Epithelial cell of esophagus (primary cell): ENCODE measurements at regions not wholly inside any gene's neighbourhood (a gene's known extent, or its start where the extent isn't known, plus 50 kb on each side); places are given as distances from the start of the nearest gene placed in this dataset.

Experiments used
- DNase-seq: peaks from one replicate; pipeline ENCODE4 v3.0.0; 2010; ENCODE audit warnings: low read depth
- H3K4me3 ChIP-seq: 2 replicates; pipeline ENCODE4 v1.5.1; 2011; ENCODE audit warnings: mild to moderate bottlenecking, low read length, control low read depth
- CTCF ChIP-seq: IDR thresholded peaks from 2 replicates; pipeline ENCODE4 v1.5.1; 2011; ENCODE audit warnings: low read depth, mild to moderate bottlenecking, low read length, control low read depth, inconsistent platforms; ENCODE audit not compliant: insufficient read depth; ENCODE audit errors: missing control alignments

GRCh38 chr1:204746838-204747442 lies 61.4 kb upstream of the LRRN2 start:
- H3K4me3 ChIP-seq: no peak overlapping the region
- peak; percentile 59 for DNase-seq
- TF ChIP-seq CTCF: peak; percentile 98

GRCh38 chr1:204751480-204751879 lies 65.9 kb upstream of the LRRN2 start:
- no peak for TF ChIP-seq CTCF
- no peak overlapping the region for H3K4me3 ChIP-seq
- DNase-seq: no peak

- DNase-seq: peak; percentile 46
- no peak overlapping the region for H3K4me3 ChIP-seq
- TF ChIP-seq CTCF: peak; percentile 7
Measured at GRCh38 chr1:204751883-204752687, 66.5 kb upstream of the LRRN2 start.

- no peak overlapping the region for H3K4me3 ChIP-seq
- no peak for TF ChIP-seq CTCF
- no peak for DNase-seq
Measured at GRCh38 chr1:204752688-204753040, 67.1 kb upstream of the LRRN2 start.

- no peak overlapping the region for H3K4me3 ChIP-seq
- no peak for TF ChIP-seq CTCF
- no peak for DNase-seq
Measured at GRCh38 chr1:204754821-204755220, 69.3 kb upstream of the LRRN2 start.

GRCh38 chr1:204756349-204756748 lies 70.8 kb upstream of the LRRN2 start:
- no peak for TF ChIP-seq CTCF
- no peak overlapping the region for H3K4me3 ChIP-seq
- DNase-seq: no peak

- no peak for TF ChIP-seq CTCF
- H3K4me3 ChIP-seq: no peak overlapping the region
- no peak for DNase-seq
Measured at GRCh38 chr1:204756811-204757210, 71.3 kb upstream of the LRRN2 start.
